Smooth muscle cell (in vitro differentiated cells): ENCODE measurements at regions not wholly inside any gene's neighbourhood (a gene's known extent, or its start where the extent isn't known, plus 50 kb on each side); places are given as distances from the start of the nearest gene placed in this dataset.

Source experiments
- DNase-seq: peaks from one replicate; lab custom pipeline; 2025; ENCODE audit not compliant: unreplicated experiment; lab: John Stamatoyannopoulos, UW
- H2AFZ ChIP-seq: fragments of 200-600 bp; sonication (generic); 2 replicates; pipeline ENCODE4 v1.6.0; 2016; ENCODE audit warnings: antibody characterized with exemption, low read depth, mild to moderate bottlenecking
- H3F3A ChIP-seq: fragments of 200-600 bp; sonication (generic); 2 replicates; pipeline ENCODE4 v1.6.0; 2017; ENCODE audit warnings: antibody characterized with exemption, low read depth
- H3K27ac ChIP-seq: fragments of 200-600 bp; sonication (generic); 2 replicates; pipeline ENCODE4 v1.5.1; 2016; ENCODE audit warnings: low read depth, mild to moderate bottlenecking
- H3K27me3 ChIP-seq: fragments of 200-600 bp; sonication (generic); 2 replicates; pipeline ENCODE4 v1.6.1; 2016; ENCODE audit warnings: low read depth, mild to moderate bottlenecking
- H3K36me3 ChIP-seq: fragments of 200-600 bp; sonication (generic); 2 replicates; pipeline ENCODE4 v1.5.1; 2016; ENCODE audit warnings: low read depth
- H3K4me1 ChIP-seq: fragments of 200-600 bp; sonication (generic); 2 replicates; pipeline ENCODE4 v1.5.1; 2016; ENCODE audit warnings: low read depth
- H3K4me2 ChIP-seq: fragments of 200-600 bp; sonication (generic); 2 replicates; pipeline ENCODE4 v1.6.0; 2016; ENCODE audit warnings: mild to moderate bottlenecking
- H3K4me3 ChIP-seq: fragments of 200-600 bp; sonication (generic); 2 replicates; pipeline ENCODE4 v1.5.1; 2016; ENCODE audit warnings: mild to moderate bottlenecking
- H3K79me2 ChIP-seq: fragments of 200-600 bp; sonication (generic); 2 replicates; pipeline ENCODE4 v1.6.0; 2016; ENCODE audit warnings: low read depth, mild to moderate bottlenecking
- H3K9ac ChIP-seq: fragments of 200-600 bp; sonication (generic); 2 replicates; pipeline ENCODE4 v1.6.0; 2016; ENCODE audit warnings: low read depth
- H3K9me3 ChIP-seq: fragments of 200-600 bp; sonication (generic); replicated peaks from 2 replicates; pipeline ENCODE4 v1.5.1; 2016; ENCODE audit warnings: low read depth
- H4K20me1 ChIP-seq: fragments of 200-600 bp; sonication (generic); 2 replicates; pipeline ENCODE4 v1.6.0; 2016; ENCODE audit warnings: low read depth
- CTCF ChIP-seq: fragments of 200-600 bp; sonication (generic); IDR thresholded peaks from 2 replicates; pipeline ENCODE4 v1.5.1; 2017; ENCODE audit warnings: borderline replicate concordance, mild to moderate bottlenecking, antibody characterized with exemption; ENCODE audit not compliant: insufficient read depth, poor library complexity, severe bottlenecking
- WGBS: methylation state at CpG from one replicate; pipeline ENCODE4 v1.1.7; 2016; ENCODE audit warnings: low lambda C conversion rate; 5-methylcytosine and 5-hydroxymethylcytosine counted together

- no peaks in the 10 kb centered on the region for H3K27me3 ChIP-seq
- H3K36me3 ChIP-seq = no peaks in the 10 kb centered on the region
- no peak overlapping the region for H3K9ac ChIP-seq
- no peak for DNase-seq
- TF ChIP-seq CTCF = no peak
- no peaks in the 10 kb centered on the region for H4K20me1 ChIP-seq
- no peak overlapping the region for H3K27ac ChIP-seq
- WGBS = 85% methylated on average over 2 of the region's 2 CpGs
- no peak overlapping the region for H2AFZ ChIP-seq
- H3K4me3 ChIP-seq = no peak overlapping the region
- H3K9me3 ChIP-seq = no peaks in the 10 kb centered on the region
- H3F3A ChIP-seq = peaks cover 8% of the 10 kb centered on the region
- H3K79me2 ChIP-seq = no peaks in the 10 kb centered on the region
- H3K4me2 ChIP-seq = no peak overlapping the region
- peaks cover 67% of the 10 kb centered on the region for H3K4me1 ChIP-seq
Observed at GRCh38 chr6:14787677-14788076, 458.2 kb upstream of the JARID2 start.

GRCh38 chr6:14789996-14790395 lies 455.9 kb upstream of the JARID2 start:
- no peak for DNase-seq
- Histone ChIP-seq H3K4me3 (no peak overlapping the region), H4K20me1 (no peaks in the 10 kb centered on the region), H3K4me2 (no peak overlapping the region), H3F3A (peaks cover 8% of the 10 kb centered on the region), H3K27ac (no peak overlapping the region), H3K79me2 (no peaks in the 10 kb centered on the region), H3K4me1 (peaks cover 58% of the 10 kb centered on the region), H3K36me3 (no peaks in the 10 kb centered on the region), H3K27me3 (no peaks in the 10 kb centered on the region), H2AFZ (no peak overlapping the region), H3K9me3 (no peaks in the 10 kb centered on the region), H3K9ac (no peak overlapping the region)
- no peak for TF ChIP-seq CTCF
- WGBS = 61% methylated on average over 4 of the region's 4 CpGs

GRCh38 chr6:14790976-14791375 lies 454.9 kb upstream of the JARID2 start:
- 73% methylated on average over 1 of the region's 1 CpG for WGBS
- no peak for TF ChIP-seq CTCF
- H3K79me2 ChIP-seq = no peaks in the 10 kb centered on the region

GRCh38 chr6:14791526-14791925 lies 454.3 kb upstream of the JARID2 start:
- H4K20me1 ChIP-seq = no peaks in the 10 kb centered on the region
- no peaks in the 10 kb centered on the region for H3K79me2 ChIP-seq
- no peak overlapping the region for H3K27ac ChIP-seq
- H3K9ac ChIP-seq = no peak overlapping the region
- no peak for TF ChIP-seq CTCF
- H3K4me2 ChIP-seq = peak overlapping the region; percentile 58
- no peak overlapping the region for H3K4me3 ChIP-seq
- no peak for DNase-seq
- peaks cover 44% of the 10 kb centered on the region for H3K4me1 ChIP-seq
- H2AFZ ChIP-seq = no peak overlapping the region
- H3K36me3 ChIP-seq = no peaks in the 10 kb centered on the region
- H3K9me3 ChIP-seq = no peaks in the 10 kb centered on the region
- H3K27me3 ChIP-seq = no peaks in the 10 kb centered on the region
- no peaks in the 10 kb centered on the region for H3F3A ChIP-seq
- 20% methylated on average over 2 of the region's 2 CpGs for WGBS

More at GRCh38 chr6:14790976-14791375, 454.9 kb upstream of the JARID2 start:
- H3K9ac ChIP-seq = no peak overlapping the region
- H3K4me2 ChIP-seq = peak overlapping the region; percentile 9
- no peak for DNase-seq
- H3K36me3 ChIP-seq = no peaks in the 10 kb centered on the region
- no peak overlapping the region for H2AFZ ChIP-seq
- H3K27me3 ChIP-seq = no peaks in the 10 kb centered on the region
- H4K20me1 ChIP-seq = no peaks in the 10 kb centered on the region
- peaks cover 4% of the 10 kb centered on the region for H3F3A ChIP-seq
- peaks cover 50% of the 10 kb centered on the region for H3K4me1 ChIP-seq
- no peaks in the 10 kb centered on the region for H3K9me3 ChIP-seq
- H3K4me3 ChIP-seq = no peak overlapping the region
- no peak overlapping the region for H3K27ac ChIP-seq
